ENCODE measurements at regions not wholly inside any gene's neighbourhood (a gene's known extent, or its start where the extent isn't known, plus 50 kb on each side); places are given as distances from the start of the nearest gene placed in this dataset.
"Not testable (repeated sequence)": the region's sequence is repeated elsewhere in the genome, so short reads cannot be mapped to it uniquely, and the experiment has no call there.

DNA sequence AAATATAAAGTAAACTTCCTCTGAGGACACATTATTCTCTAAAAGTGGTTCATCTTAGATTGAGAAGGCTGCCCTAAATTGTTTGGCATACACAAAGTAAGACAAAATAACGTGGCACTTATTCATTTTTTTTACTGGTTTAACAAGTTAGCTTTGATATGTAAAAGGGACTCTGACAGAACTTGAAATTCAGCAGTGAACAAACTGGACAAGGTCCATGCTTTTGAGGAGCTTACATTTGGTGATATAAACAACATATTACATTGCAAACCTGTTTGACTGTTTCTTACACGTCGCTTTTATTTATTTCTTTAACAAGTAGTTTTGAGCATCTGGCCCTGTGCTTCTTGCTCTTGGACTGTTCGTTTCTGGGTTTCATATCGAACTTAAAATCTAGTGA is 253.1 kb upstream of the POM121L12 start:
- H3K4me3 ChIP-seq (ENCODE audit: low read depth, low read length) = no peak overlapping the region

DNA sequence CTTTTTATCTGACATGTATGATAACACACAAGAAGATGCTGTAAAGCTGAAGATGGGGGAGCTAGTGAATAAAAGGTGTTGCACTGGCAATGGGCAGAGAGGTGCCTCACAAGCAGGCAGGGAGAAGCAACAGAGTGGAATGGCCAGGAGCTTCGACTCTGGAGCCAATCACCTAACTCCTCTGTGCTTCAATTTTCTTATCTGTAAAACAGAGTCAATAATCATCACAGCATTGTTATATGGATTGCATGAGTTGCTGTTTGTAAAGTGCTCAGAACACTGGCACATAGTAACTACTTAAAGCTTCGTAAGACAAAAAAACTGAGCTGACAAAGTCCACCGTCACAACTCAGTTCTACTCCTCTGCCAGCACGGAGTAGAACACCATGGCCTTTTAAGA is 254.2 kb upstream of the POM121L12 start:
- H3K4me3 ChIP-seq (ENCODE audit: low read depth, low read length) = no peak overlapping the region

DNA sequence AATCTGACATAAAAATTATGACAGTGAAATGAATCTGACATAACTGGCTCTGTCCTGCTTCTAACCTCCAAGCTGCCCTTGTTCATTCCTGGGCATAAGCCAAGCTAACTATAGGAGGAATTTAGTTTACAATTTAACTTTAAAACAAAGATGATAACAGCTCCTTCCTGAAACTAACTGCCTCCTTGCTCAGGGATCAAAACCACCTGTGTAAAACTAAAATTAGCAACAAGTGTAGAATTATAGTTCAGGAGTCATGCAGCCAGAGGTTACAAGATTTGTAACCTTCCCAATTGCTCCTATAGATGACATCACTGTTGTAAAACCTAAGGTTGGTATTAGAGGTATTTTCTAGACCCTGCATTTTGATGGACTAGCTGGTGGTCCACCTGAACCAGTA is 256.4 kb upstream of the POM121L12 start:
- H3K4me3 ChIP-seq (ENCODE audit: low read depth, low read length) = no peak overlapping the region

DNA sequence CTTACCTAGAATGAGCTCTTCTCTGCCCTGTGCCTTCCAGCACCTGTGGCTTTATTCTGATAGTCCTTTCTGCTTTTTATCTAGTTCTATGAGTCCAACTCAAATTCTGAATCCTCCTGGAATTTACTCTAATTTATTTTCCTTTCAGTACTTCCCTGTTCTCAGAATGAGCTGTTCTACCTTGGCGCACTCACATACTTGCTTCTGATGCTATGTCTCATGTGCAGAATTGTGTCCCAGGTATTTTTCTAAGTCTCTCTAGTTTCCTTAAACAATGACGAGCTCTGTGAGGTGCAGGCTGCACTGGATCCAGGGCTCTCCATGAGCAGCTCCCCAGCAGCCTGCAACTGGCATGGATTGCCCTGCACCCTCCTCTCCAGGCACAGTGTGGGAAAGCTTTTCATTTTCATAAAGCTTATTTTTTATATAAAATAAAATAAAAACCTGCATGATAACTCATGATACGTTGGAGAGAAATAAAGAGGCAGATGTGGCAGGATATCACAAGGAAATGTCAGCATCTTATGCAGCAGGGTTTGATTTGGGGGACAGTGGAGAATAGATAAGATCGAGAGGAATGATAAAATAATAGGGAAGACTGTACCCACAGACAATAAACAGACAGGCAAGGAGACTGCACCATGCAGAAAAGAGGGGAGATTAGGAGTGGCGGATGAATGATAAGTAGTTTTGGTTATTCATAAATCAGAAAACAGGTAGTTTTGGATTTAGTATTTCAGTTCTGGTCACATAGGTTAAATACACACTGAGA is 258.2 kb upstream of the POM121L12 start:
- no peak overlapping the region for H3K4me3 ChIP-seq (ENCODE audit: low read depth, low read length)

GRCh38 chr7:52775876-52776275 is 259.6 kb upstream of the POM121L12 start:
- H3K4me3 ChIP-seq (ENCODE audit: low read depth, low read length) = no peak overlapping the region

DNA sequence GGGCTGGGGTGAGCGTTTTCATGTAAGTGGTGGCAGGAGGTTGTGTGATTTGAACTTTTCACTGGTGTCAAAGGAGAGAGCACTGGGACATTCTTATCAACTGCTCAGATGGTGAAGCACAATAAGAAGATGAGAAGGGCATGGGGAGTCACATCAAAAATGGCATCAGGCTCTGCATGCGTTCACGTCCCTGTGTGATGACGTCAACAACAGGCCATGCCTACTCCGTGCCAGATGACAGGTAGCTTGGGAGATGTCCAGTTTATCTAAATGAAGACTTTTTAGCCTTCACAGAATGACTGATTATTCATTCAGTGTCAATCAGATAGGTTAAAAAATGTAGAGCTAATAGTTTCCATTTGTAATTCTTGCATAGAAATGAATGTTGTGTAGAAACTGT is 264.3 kb upstream of the POM121L12 start:
- no peak overlapping the region for H3K4me3 ChIP-seq (ENCODE audit: low read depth, low read length)

- no peak overlapping the region for H3K4me3 ChIP-seq (ENCODE audit: low read depth, low read length)
Measured at GRCh38 chr7:52764492-52765169, 270.8 kb upstream of the POM121L12 start.

- H3K4me3 ChIP-seq (ENCODE audit: low read depth, low read length) = no peak overlapping the region
Measured at GRCh38 chr7:52758356-52758755, 277.1 kb upstream of the POM121L12 start.

DNA sequence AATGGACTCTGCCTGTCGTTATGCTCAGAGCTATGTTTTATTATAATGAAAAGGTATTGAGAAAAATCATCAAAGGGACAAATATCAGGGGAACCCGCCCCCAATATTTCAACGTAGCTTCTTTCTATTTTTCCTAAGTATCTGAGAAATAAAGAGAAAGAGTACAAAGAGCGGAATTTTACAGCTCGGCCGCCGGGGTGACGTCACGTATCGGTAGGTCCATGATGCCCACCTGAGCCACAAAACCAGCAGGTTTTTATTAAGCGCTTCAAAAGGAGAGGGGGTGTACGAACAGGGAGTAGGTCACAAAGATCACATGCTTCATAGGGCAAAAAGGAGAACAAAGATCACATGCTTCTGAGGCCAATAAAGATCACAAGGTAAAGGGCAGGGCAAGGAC is 281.6 kb upstream of the POM121L12 start:
- H3K4me3 ChIP-seq (ENCODE audit: low read depth, low read length) = no peak overlapping the region

GRCh38 chr7:52752891-52753290 is 282.5 kb upstream of the POM121L12 start:
- no peak overlapping the region for H3K4me3 ChIP-seq (ENCODE audit: low read depth, low read length)

- no peak overlapping the region for H3K4me3 ChIP-seq (ENCODE audit: low read depth, low read length)
Measured at GRCh38 chr7:52749880-52750279, 285.6 kb upstream of the POM121L12 start.

DNA sequence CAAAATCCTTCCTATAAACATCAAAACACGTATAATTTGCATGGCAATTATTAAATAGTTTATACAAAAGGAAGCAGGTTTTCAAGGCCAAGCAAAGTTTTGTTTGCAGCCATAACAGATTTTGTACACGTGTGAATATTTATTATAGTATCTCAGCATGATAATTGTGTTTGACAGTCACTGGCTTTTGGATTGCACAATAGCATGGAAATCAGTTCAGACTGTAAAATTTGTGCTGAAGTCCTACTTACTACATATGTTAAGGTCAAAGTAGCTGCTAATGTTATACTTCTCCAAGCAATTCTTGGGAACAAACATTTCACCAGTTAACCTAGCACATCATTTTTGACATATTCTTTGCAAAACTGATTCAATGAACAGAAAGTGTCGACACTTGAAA is 287.6 kb upstream of the POM121L12 start:
- H3K4me3 ChIP-seq (ENCODE audit: low read depth, low read length) = no peak overlapping the region

GRCh38 chr7:52741670-52742290 is 293.7 kb upstream of the POM121L12 start:
- H3K4me3 ChIP-seq (ENCODE audit: low read depth, low read length) = no peak overlapping the region

GRCh38 chr7:52735656-52736055 is 299.8 kb upstream of the POM121L12 start:
- H3K4me3 ChIP-seq (ENCODE audit: low read depth, low read length) = no peak overlapping the region

- H3K4me3 ChIP-seq (ENCODE audit: low read depth, low read length) = not testable (repeated sequence)
Measured at GRCh38 chr7:52728683-52729082, 306.8 kb upstream of the POM121L12 start.

GRCh38 chr7:52727632-52728031 is 307.8 kb upstream of the POM121L12 start:
- no peak overlapping the region for H3K4me3 ChIP-seq (ENCODE audit: low read depth, low read length)

DNA sequence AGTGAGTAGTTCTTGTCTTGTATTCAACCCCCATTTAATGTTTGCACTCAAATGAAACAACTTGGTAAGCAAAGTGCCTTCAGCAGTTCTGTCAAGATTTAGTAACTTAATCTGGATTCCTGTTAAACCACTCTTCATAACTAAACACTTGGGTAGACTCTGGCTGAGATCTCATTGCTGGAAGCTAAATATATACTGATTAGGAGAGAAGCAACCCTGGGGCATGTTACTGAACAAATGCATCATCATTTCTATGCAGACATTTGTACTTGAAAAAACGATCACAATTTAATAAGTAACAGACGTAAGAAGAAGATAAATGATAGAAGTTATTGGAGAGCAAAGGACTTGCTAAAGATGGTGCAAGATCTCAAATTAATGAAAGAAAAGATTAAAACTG is 308.4 kb upstream of the POM121L12 start:
- H3K4me3 ChIP-seq (ENCODE audit: low read depth, low read length) = no peak overlapping the region

- H3K4me3 ChIP-seq (ENCODE audit: low read depth, low read length) = no peak overlapping the region
Measured at GRCh38 chr7:52726493-52726892, 308.9 kb upstream of the POM121L12 start.

GRCh38 chr7:52723606-52724005 is 311.8 kb upstream of the POM121L12 start:
- no peak overlapping the region for H3K4me3 ChIP-seq (ENCODE audit: low read depth, low read length)

- H3K4me3 ChIP-seq (ENCODE audit: low read depth, low read length) = no peak overlapping the region
Measured at GRCh38 chr7:52720856-52721255, 314.6 kb upstream of the POM121L12 start.

- H3K4me3 ChIP-seq (ENCODE audit: low read depth, low read length) = no peak overlapping the region
Measured at GRCh38 chr7:52719677-52720076, 315.8 kb upstream of the POM121L12 start.

- H3K4me3 ChIP-seq (ENCODE audit: low read depth, low read length) = no peak overlapping the region
Measured at GRCh38 chr7:52715701-52716100, 319.7 kb upstream of the POM121L12 start.

Data from iPS-11a (cell line).